ENCODE measurements at regions not wholly inside any gene's neighbourhood (a gene's known extent, or its start where the extent isn't known, plus 50 kb on each side); places are given as distances from the start of the nearest gene placed in this dataset.

- Histone ChIP-seq H3K9ac (ENCODE audit: low read length) (no peak overlapping the region), H3K36me3 (ENCODE audit: insufficient read depth, low read length) (no peaks in the 10 kb centered on the region), H4K20me1 (ENCODE audit: insufficient read depth) (no peaks in the 10 kb centered on the region), H3K27ac (ENCODE audit: low read length) (no peak overlapping the region), H2AFZ (ENCODE audit: low read depth, low read length) (no peak overlapping the region), H3K9me2 (ENCODE audit: insufficient read depth, low read length) (no peaks in the 10 kb centered on the region), H3K4me3 (ENCODE audit: low read length) (no peak overlapping the region), H3K79me2 (replicated peaks; ENCODE audit: insufficient read depth, low read length) (no peaks in the 10 kb centered on the region), H3K27me3 (ENCODE audit: insufficient read depth, low read depth, low read length) (no peaks in the 10 kb centered on the region), H3K4me2 (ENCODE audit: low read length) (no peak overlapping the region), H3F3A (ENCODE audit: insufficient read depth, low read length, poor library complexity, severe bottlenecking) (no peaks in the 10 kb centered on the region), H3K9me3 (ENCODE audit: low read length) (no peaks in the 10 kb centered on the region)
- TF ChIP-seq POLR2AphosphoS5 (IDR thresholded peaks at IDR 0.05), result no peak
Measured at GRCh38 chr11:32003335-32003734, 87.5 kb upstream of the RCN1 start.

- H3K9ac ChIP-seq (ENCODE audit: low read length), result no peak overlapping the region
- H2AFZ ChIP-seq (ENCODE audit: low read depth, low read length), result no peak overlapping the region
- H3K27me3 ChIP-seq (ENCODE audit: insufficient read depth, low read depth, low read length), result no peaks in the 10 kb centered on the region
- H3K9me3 ChIP-seq (ENCODE audit: low read length), result no peaks in the 10 kb centered on the region
- H3K4me3 ChIP-seq (ENCODE audit: low read length), result no peak overlapping the region
- no peaks in the 10 kb centered on the region for H3K9me2 ChIP-seq (ENCODE audit: insufficient read depth, low read length)
- H3K4me2 ChIP-seq (ENCODE audit: low read length), result no peak overlapping the region
- H3K36me3 ChIP-seq (ENCODE audit: insufficient read depth, low read length), result no peaks in the 10 kb centered on the region
- TF ChIP-seq MXI1 (conservative IDR thresholded peaks at IDR 0.05; ENCODE audit: poor library complexity, severe bottlenecking) (no peak), RAD21 (conservative IDR thresholded peaks at IDR 0.05) (no peak), EP300 (conservative IDR thresholded peaks at IDR 0.05; ENCODE audit: poor library complexity, severe bottlenecking) (no peak), CTCF (IDR thresholded peaks at IDR 0.05; ENCODE audit: poor library complexity, severe bottlenecking) (no peak), POLR2AphosphoS5 (IDR thresholded peaks at IDR 0.05) (no peak)
- no peak overlapping the region for H3K27ac ChIP-seq (ENCODE audit: low read length)
- H3K79me2 ChIP-seq (replicated peaks; ENCODE audit: insufficient read depth, low read length), result no peaks in the 10 kb centered on the region
- H4K20me1 ChIP-seq (ENCODE audit: insufficient read depth), result no peaks in the 10 kb centered on the region
- H3F3A ChIP-seq (ENCODE audit: insufficient read depth, low read length, poor library complexity, severe bottlenecking), result no peaks in the 10 kb centered on the region
Measured at GRCh38 chr11:32002311-32002710, 88.6 kb upstream of the RCN1 start.

GRCh38 chr11:31997955-31998354 lies 92.9 kb upstream of the RCN1 start:
- Histone ChIP-seq H3K27ac (ENCODE audit: low read length) (no peak overlapping the region), H3K9ac (ENCODE audit: low read length) (no peak overlapping the region), H4K20me1 (ENCODE audit: insufficient read depth) (no peaks in the 10 kb centered on the region), H3K4me3 (ENCODE audit: low read length) (no peak overlapping the region), H3K4me2 (ENCODE audit: low read length) (no peak overlapping the region), H3K36me3 (ENCODE audit: insufficient read depth, low read length) (no peaks in the 10 kb centered on the region), H3K27me3 (ENCODE audit: insufficient read depth, low read depth, low read length) (no peaks in the 10 kb centered on the region), H3K9me2 (ENCODE audit: insufficient read depth, low read length) (no peaks in the 10 kb centered on the region), H2AFZ (ENCODE audit: low read depth, low read length) (no peak overlapping the region), H3K9me3 (ENCODE audit: low read length) (no peaks in the 10 kb centered on the region), H3F3A (ENCODE audit: insufficient read depth, low read length, poor library complexity, severe bottlenecking) (no peaks in the 10 kb centered on the region), H3K79me2 (replicated peaks; ENCODE audit: insufficient read depth, low read length) (no peaks in the 10 kb centered on the region)
- TF ChIP-seq EP300 (conservative IDR thresholded peaks at IDR 0.05; ENCODE audit: poor library complexity, severe bottlenecking) (no peak), REST (IDR thresholded peaks at IDR 0.05; ENCODE audit: borderline replicate concordance) (no peak), TAF1 (IDR thresholded peaks at IDR 0.05; ENCODE audit: low read depth) (no peak), CTCF (IDR thresholded peaks at IDR 0.05; ENCODE audit: poor library complexity, severe bottlenecking) (no peak), SMC3 (conservative IDR thresholded peaks at IDR 0.05; ENCODE audit: poor library complexity) (no peak), POLR2AphosphoS5 (IDR thresholded peaks at IDR 0.05) (no peak), RAD21 (conservative IDR thresholded peaks at IDR 0.05) (no peak), MXI1 (conservative IDR thresholded peaks at IDR 0.05; ENCODE audit: poor library complexity, severe bottlenecking) (no peak)

Data from neural cell (in vitro differentiated cells).